Mesodermal cell (in vitro differentiated cells): ENCODE measurements at regions not wholly inside any gene's neighbourhood (a gene's known extent, or its start where the extent isn't known, plus 50 kb on each side); places are given as distances from the start of the nearest gene placed in this dataset.
"Not testable (repeated sequence)": the region's sequence is repeated elsewhere in the genome, so short reads cannot be mapped to it uniquely, and the experiment has no call there.

Source experiments
- H3K27ac ChIP-seq: 2 replicates; pipeline ENCODE4 v1.7.0; 2013; ENCODE audit warnings: mild to moderate bottlenecking, low read depth, low read length, moderate library complexity; ENCODE audit not compliant: severe bottlenecking
- H3K36me3 ChIP-seq: 2 replicates; pipeline ENCODE4 v1.7.1; 2013; ENCODE audit warnings: mild to moderate bottlenecking, low read length, moderate library complexity; ENCODE audit not compliant: control insufficient read depth, insufficient read depth
- H3K4me1 ChIP-seq: one replicate; pipeline ENCODE4 v1.7.1; 2013; ENCODE audit warnings: mild to moderate bottlenecking, low read length; ENCODE audit not compliant: insufficient read depth, control insufficient read depth, poor library complexity, severe bottlenecking
- H3K4me3 ChIP-seq: 2 replicates; pipeline ENCODE4 v1.7.0; 2013; ENCODE audit warnings: low read length, control low read depth, mild to moderate bottlenecking; ENCODE audit not compliant: insufficient read depth, poor library complexity, severe bottlenecking; ENCODE audit errors: extremely low read depth
- H3K9me3 ChIP-seq: 2 replicates; pipeline ENCODE4 v1.7.1; 2013; ENCODE audit warnings: mild to moderate bottlenecking, low read length, moderate library complexity; ENCODE audit not compliant: control insufficient read depth
- WGBS, 2 experiments: methylation state at CpG; one replicate each; pipeline ENCODE4 v1.1.5; 2013; ENCODE audit warnings: missing lambda C conversion rate in 2 of 2; ENCODE audit not compliant: insufficient coverage in 2 of 2; 5-methylcytosine and 5-hydroxymethylcytosine counted together

DNA sequence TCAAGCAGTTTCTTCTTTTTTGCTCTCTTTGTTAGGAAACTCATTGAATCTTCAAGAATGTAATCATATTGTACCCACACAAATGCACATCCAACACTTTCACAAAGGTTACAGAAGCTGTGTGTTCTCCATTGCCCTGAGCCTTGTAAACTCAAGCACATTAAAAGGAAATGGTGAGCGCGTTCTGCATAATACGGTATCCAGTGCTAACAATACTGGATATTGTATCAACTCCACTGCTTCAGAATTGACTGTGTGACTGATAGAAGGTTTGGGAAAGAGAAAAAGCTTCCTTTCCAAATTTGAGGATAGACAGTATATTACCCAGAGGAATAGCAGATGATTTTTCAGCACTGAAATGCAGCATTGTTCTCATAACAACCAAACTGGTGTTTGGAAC is 268.9 kb upstream of the RBMS3 start:
- Histone ChIP-seq H3K27ac (no peak overlapping the region), H3K4me3 (no peak overlapping the region), H3K36me3 (no peaks in the 10 kb centered on the region), H3K4me1 (no peaks in the 10 kb centered on the region), H3K9me3 (no peaks in the 10 kb centered on the region)
- 93% methylated on average over 3 of the region's 3 CpGs; no CpG with 5 or more reads in 1 of the 2 experiments for WGBS, 2 experiments

DNA sequence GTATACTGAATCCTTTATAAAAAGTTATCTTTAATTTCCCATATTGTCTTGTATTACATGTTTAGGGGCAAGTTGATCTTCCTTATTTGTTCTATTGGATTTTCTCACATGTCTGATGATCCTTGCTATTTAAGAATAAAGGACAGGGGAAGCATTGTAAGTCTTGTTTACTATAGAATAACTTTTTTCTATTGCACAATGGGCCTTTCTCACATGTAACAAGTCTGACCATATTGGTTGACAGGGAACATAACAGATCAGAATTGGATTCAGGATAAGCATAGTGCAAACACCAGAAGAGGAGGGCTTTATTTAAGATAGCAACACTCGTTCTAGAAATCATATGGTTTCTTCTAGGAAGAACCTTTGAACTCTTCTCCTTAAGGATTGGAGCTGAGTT is 257.9 kb upstream of the RBMS3 start:
- Histone ChIP-seq H3K9me3 (peaks cover 5% of the 10 kb centered on the region), H3K4me1 (no peaks in the 10 kb centered on the region), H3K4me3 (no peak overlapping the region), H3K36me3 (no peaks in the 10 kb centered on the region), H3K27ac (no peak overlapping the region)
- 100% methylated on average over 1 of the region's 1 CpG for WGBS, 2 experiments

DNA sequence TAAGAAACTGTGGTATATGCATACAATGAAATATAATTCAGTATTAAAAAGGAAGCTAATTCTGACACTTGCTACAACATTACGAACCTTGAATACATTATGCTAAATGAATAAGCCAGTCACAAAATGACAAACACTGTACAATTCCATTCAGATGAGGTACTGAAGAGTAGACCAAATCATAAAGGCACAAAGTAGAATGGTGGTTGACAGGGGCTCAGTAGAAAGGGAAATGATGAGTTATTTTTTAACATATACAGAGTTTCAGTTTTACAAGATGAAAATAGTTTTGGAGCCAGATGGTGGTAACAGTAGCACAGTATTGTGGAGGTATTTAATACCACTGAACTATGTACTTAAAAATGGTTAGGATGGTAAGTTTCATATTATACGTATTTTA is 254.6 kb upstream of the RBMS3 start:
- Histone ChIP-seq H3K4me3 (no peak overlapping the region), H3K36me3 (no peaks in the 10 kb centered on the region), H3K9me3 (peaks cover 5% of the 10 kb centered on the region), H3K27ac (no peak overlapping the region), H3K4me1 (no peaks in the 10 kb centered on the region)
- no CpG with 5 or more reads among the region's 2 CpGs for WGBS, 2 experiments

DNA sequence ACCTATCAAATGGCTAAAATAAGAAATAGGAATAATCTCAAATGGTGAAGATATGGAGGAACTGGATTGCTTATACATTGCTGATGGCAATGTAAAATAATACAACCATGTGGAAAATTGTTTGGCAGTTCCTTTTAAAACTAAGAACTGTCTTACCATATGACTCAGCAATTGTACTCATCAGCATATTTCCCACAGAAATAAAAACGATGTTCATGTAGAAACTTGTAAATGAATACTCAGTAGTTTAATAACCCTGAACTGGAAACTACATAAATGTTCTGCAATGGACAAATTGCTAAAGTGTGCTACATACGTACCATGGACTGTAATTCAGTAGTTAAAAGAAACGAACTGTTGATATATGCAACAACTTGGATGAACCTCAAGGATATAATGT is 253.9 kb upstream of the RBMS3 start:
- Histone ChIP-seq H3K36me3 (no peaks in the 10 kb centered on the region), H3K9me3 (peaks cover 5% of the 10 kb centered on the region), H3K4me1 (no peaks in the 10 kb centered on the region), H3K27ac (no peak overlapping the region), H3K4me3 (no peak overlapping the region)
- WGBS, 2 experiments, result no CpG with 5 or more reads among the region's 3 CpGs

- 100% methylated on average over 1 of the region's 2 CpGs for WGBS, 2 experiments
- not testable (repeated sequence) for H3K4me3 ChIP-seq, H3K27ac ChIP-seq, H3K4me1 ChIP-seq, H3K9me3 ChIP-seq, H3K36me3 ChIP-seq
These were observed 249.7 kb upstream of the RBMS3 start for GRCh38 chr3:29031175-29031574.

DNA sequence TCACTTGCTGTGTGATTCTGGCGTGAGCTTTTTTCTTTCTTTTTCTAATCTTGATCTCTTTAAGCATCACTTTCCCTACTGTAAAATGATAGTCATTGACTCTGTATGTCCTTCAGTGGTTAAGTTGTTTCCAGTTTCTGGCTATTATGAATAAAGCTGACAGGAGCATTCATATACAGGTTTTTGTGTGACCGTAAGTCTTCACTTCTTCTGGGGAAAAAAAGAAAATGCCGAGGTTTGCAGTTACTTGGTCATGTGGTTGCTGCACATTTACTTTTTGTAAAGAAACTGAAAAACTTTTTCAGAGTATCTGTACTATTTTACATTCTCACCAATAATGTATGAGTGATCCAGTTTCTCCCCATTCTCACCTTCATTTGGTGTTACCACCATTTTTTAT is 247.4 kb upstream of the RBMS3 start:
- WGBS, 2 experiments, result 100% methylated on average over 1 of the region's 3 CpGs

GRCh38 chr3:29050155-29050554 is 230.7 kb upstream of the RBMS3 start:
- H3K27ac ChIP-seq, result no peak overlapping the region
- no peaks in the 10 kb centered on the region for H3K9me3 ChIP-seq
- 86% methylated on average over 1 of the region's 2 CpGs; no CpG with 5 or more reads in 1 of the 2 experiments for WGBS, 2 experiments
- no peak overlapping the region for H3K4me3 ChIP-seq
- no peaks in the 10 kb centered on the region for H3K36me3 ChIP-seq
- H3K4me1 ChIP-seq, result no peaks in the 10 kb centered on the region

More for the DNA sequence above, 247.4 kb upstream of the RBMS3 start:
- H3K27ac ChIP-seq, result no peak overlapping the region
- H3K4me1 ChIP-seq, result no peaks in the 10 kb centered on the region
- H3K9me3 ChIP-seq, result no peaks in the 10 kb centered on the region
- no peak overlapping the region for H3K4me3 ChIP-seq
- H3K36me3 ChIP-seq, result no peaks in the 10 kb centered on the region

GRCh38 chr3:29057326-29057725 is 223.5 kb upstream of the RBMS3 start:
- Histone ChIP-seq H3K9me3 (peaks cover 5% of the 10 kb centered on the region), H3K36me3 (no peaks in the 10 kb centered on the region), H3K4me3 (no peak overlapping the region), H3K4me1 (no peaks in the 10 kb centered on the region), H3K27ac (no peak overlapping the region)

DNA sequence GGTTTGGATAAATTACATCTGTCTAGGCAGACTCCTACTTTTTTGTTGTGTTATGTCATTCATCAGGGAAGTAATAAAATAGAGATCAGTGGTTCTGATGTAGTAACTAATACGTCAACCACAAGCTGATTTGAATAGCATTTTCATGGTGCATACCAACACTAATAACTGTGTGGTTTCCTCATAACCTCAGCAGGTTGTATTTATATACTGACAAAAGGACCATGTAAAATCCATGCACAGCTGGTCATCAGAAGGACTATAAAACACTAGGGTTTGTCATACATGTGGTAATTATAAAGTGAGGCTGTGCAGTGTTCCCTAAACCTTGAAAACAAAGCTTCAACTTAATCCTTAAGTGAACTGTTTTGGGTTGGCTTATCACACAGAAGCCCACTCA is 216.8 kb upstream of the RBMS3 start:
- H3K9me3 ChIP-seq, result no peaks in the 10 kb centered on the region
- H3K4me3 ChIP-seq, result no peak overlapping the region
- peak overlapping the region; percentile 78 for H3K27ac ChIP-seq
- peaks cover 15% of the 10 kb centered on the region for H3K4me1 ChIP-seq
- no CpG with 5 or more reads among the region's 1 CpG for WGBS, 2 experiments
- no peaks in the 10 kb centered on the region for H3K36me3 ChIP-seq

DNA sequence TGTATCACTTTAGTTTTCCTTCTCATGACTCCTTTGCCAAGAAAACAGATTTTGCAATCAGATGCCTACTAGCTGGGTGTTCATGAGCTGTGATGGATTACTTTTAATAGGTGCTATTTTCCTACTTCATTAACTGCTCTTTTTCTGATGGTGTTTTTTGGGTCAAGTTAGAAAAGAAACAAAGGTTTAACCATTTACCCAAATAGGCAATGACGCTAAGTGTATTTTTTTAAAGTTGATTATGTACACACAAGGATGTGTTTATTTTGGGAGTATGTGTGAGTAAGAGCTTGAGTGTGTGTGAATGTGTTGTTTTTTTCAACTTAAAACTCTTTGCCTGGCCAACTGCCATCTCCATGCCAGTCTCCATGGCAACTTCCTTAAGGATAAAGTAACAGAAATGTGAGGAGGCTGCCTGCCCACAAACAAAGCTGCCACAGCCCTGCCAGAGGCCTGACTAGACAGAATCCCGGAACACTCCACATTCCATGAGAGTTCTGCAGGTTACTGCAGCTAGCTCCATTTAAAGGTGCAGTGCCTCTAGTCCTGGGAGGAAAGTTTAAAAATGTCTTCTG is 215.6 kb upstream of the RBMS3 start:
- WGBS, 2 experiments, result 80% methylated on average over 1 of the region's 2 CpGs; no CpG with 5 or more reads in 1 of the 2 experiments
- H3K9me3 ChIP-seq, result no peaks in the 10 kb centered on the region
- no peaks in the 10 kb centered on the region for H3K36me3 ChIP-seq
- H3K27ac ChIP-seq, result peak overlapping the region; percentile 78
- H3K4me1 ChIP-seq, result peaks cover 15% of the 10 kb centered on the region
- H3K4me3 ChIP-seq, result no peak overlapping the region

- no peaks in the 10 kb centered on the region for H3K9me3 ChIP-seq
- no peak overlapping the region for H3K27ac ChIP-seq
- peaks cover 15% of the 10 kb centered on the region for H3K4me1 ChIP-seq
- WGBS, 2 experiments, result no CpG with 5 or more reads among the region's 4 CpGs
- H3K36me3 ChIP-seq, result no peaks in the 10 kb centered on the region
- H3K4me3 ChIP-seq, result no peak overlapping the region
These were observed 213.9 kb upstream of the RBMS3 start for GRCh38 chr3:29067007-29067406.
